ENCODE measurements at regions not wholly inside any gene's neighbourhood (a gene's known extent, or its start where the extent isn't known, plus 50 kb on each side); places are given as distances from the start of the nearest gene placed in this dataset.

GRCh38 chr5:110294281-110294680 lies 432.2 kb downstream of the TMEM232 start:
- H3K4me3 Mint-ChIP-seq = no peak overlapping the region
- Histone ChIP-seq H3K9me3 (ENCODE audit: control insufficient read depth, low read depth, low read length) (no peaks in the 10 kb centered on the region), H2BK20ac (ENCODE audit: low read depth, low read length, poor library complexity, severe bottlenecking) (no peak overlapping the region), H3K4me1 (ENCODE audit: insufficient read depth, low read length) (peaks cover 2% of the 10 kb centered on the region; the same call in 1 of the 2 replicates), H2AFZ (ENCODE audit: low read length) (no peak overlapping the region), H3K79me1 (ENCODE audit: insufficient read depth, low read depth, low read length, poor library complexity, severe bottlenecking) (no peaks in the 10 kb centered on the region), H4K20me1 (ENCODE audit: control insufficient read depth, insufficient read depth, insufficient read length) (no peaks in the 10 kb centered on the region), H2AK5ac (ENCODE audit: insufficient read length, low read length) (no peak overlapping the region), H4K5ac (ENCODE audit: insufficient read length, low read depth, low read length) (no peak overlapping the region), H3K4ac (ENCODE audit: low read depth, low read length) (no peak overlapping the region), H3K23me2 (ENCODE audit: insufficient read length, low read depth, low read length, poor library complexity, severe bottlenecking) (no peaks in the 10 kb centered on the region), H3K4me2 (ENCODE audit: insufficient read depth, insufficient read length, low read length) (no peak overlapping the region), H3K14ac (ENCODE audit: insufficient read depth, low read length) (no peak overlapping the region), H3K27me3 (ENCODE audit: insufficient read depth, low read length) (no peaks in the 10 kb centered on the region), H3K18ac (ENCODE audit: insufficient read length, low read depth, low read length) (no peak overlapping the region), H3K56ac (ENCODE audit: insufficient read length, low read depth, low read length) (no peak overlapping the region), H2BK120ac (ENCODE audit: low read depth, low read length, poor library complexity, severe bottlenecking) (no peak overlapping the region), H2BK5ac (ENCODE audit: insufficient read length, low read length) (no peak overlapping the region), H2BK15ac (ENCODE audit: low read depth, low read length) (no peak overlapping the region), H4K91ac (ENCODE audit: insufficient read length, low read depth, low read length) (no peak overlapping the region), H3K9ac (ENCODE audit: extremely low read depth, insufficient read length, low read length) (no peak overlapping the region), H4K8ac (replicated peaks; ENCODE audit: insufficient read length, low read depth, low read length) (no peak overlapping the region), H3K79me2 (ENCODE audit: insufficient read depth, low read length) (no peaks in the 10 kb centered on the region), H3T11ph (ENCODE audit: low read length) (no peak overlapping the region), H3K23ac (ENCODE audit: insufficient read length, low read depth, low read length) (no peak overlapping the region), H2BK12ac (ENCODE audit: insufficient read length, low read depth, low read length) (no peak overlapping the region), H3K27ac (ENCODE audit: insufficient read length, low read depth, low read length) (no peak overlapping the region)
- no peak overlapping the region; a peak in 1 of 7 replicates for H3K27ac Mint-ChIP-seq
- DNase-seq = no peak
- WGBS (ENCODE audit: extremely low coverage, insufficient read length, low lambda C conversion rate) = no CpG with 5 or more reads among the region's 3 CpGs
- peaks cover 3 to 5% of the 10 kb centered on the region in 2 experiments; a peak in 2 of 4 replicates for H3K4me1 Mint-ChIP-seq
- H3K27me3 Mint-ChIP-seq (ENCODE audit: low read depth) = no peaks in the 10 kb centered on the region
- H3K36me3 Mint-ChIP-seq (ENCODE audit: insufficient read depth in 1 of 3, low read depth in 3 of 3) = no peaks in the 10 kb centered on the region
- TF ChIP-seq, protein P1, sequence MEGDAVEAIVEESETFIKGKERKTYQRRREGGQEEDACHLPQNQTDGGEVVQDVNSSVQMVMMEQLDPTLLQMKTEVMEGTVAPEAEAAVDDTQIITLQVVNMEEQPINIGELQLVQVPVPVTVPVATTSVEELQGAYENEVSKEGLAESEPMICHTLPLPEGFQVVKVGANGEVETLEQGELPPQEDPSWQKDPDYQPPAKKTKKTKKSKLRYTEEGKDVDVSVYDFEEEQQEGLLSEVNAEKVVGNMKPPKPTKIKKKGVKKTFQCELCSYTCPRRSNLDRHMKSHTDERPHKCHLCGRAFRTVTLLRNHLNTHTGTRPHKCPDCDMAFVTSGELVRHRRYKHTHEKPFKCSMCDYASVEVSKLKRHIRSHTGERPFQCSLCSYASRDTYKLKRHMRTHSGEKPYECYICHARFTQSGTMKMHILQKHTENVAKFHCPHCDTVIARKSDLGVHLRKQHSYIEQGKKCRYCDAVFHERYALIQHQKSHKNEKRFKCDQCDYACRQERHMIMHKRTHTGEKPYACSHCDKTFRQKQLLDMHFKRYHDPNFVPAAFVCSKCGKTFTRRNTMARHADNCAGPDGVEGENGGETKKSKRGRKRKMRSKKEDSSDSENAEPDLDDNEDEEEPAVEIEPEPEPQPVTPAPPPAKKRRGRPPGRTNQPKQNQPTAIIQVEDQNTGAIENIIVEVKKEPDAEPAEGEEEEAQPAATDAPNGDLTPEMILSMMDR (conservative IDR thresholded peaks at IDR 0.05) = no peak
- no peaks in the 10 kb centered on the region for H3K9me3 Mint-ChIP-seq

Measured in H9 (cell line).